Keratinocyte (primary cell): ENCODE measurements at regions not wholly inside any gene's neighbourhood (a gene's known extent, or its start where the extent isn't known, plus 50 kb on each side); places are given as distances from the start of the nearest gene placed in this dataset.

Experiments
- DNase-seq: peaks from one replicate; pipeline ENCODE4 v3.0.0-alpha.2; 2011; ENCODE audit warnings: low read depth, missing footprints, low spot score
- FAIRE-seq: peaks from 2 replicates; lab custom pipeline; 2011; peaks lifted over from hg19 to GRCh38; lab: Jason Lieb, UNC
- H2AFZ ChIP-seq: 2 replicates; pipeline ENCODE4 v1.6.0; 2012; ENCODE audit warnings: low read length, control low read depth, inconsistent platforms; ENCODE audit not compliant: control insufficient read depth
- H3K27ac ChIP-seq: 2 replicates; pipeline ENCODE4 v1.5.1; 2011; ENCODE audit warnings: low read length; ENCODE audit not compliant: control insufficient read depth, insufficient read depth
- H3K27me3 ChIP-seq: 3 replicates; pipeline ENCODE4 v1.6.0; 2011; ENCODE audit warnings: low read length; ENCODE audit not compliant: control insufficient read depth, insufficient read depth; ENCODE audit errors: extremely low read depth
- H3K36me3 ChIP-seq, 2 experiments: 2 replicates in 1 of 2; 3 replicates in 1 of 2; pipeline ENCODE4 v1.5.1; 2011; ENCODE audit warnings: low read length in 2 of 2, mild to moderate bottlenecking in 1 of 2; ENCODE audit not compliant: control insufficient read depth in 2 of 2, insufficient read depth in 2 of 2; ENCODE audit errors: extremely low read depth in 1 of 2
- H3K4me1 ChIP-seq: 3 replicates; pipeline ENCODE4 v1.5.1; 2011; ENCODE audit warnings: low read length; ENCODE audit not compliant: control insufficient read depth, insufficient read depth; ENCODE audit errors: extremely low read depth
- H3K4me2 ChIP-seq: 3 replicates; pipeline ENCODE4 v1.6.0; 2011; ENCODE audit warnings: low read depth, low read length; ENCODE audit not compliant: control insufficient read depth, insufficient read depth; ENCODE audit errors: extremely low read depth
- H3K4me3 ChIP-seq, 3 experiments: fragments of 200-600 bp in 1 of 3; sonication (generic) in 1 of 3; 2 replicates in 2 of 3; 3 replicates in 1 of 3; pipeline ENCODE4 v1.5.1; 2011 to 2016; ENCODE audit warnings: low read length in 3 of 3, mild to moderate bottlenecking in 3 of 3, control low read depth in 2 of 3, inconsistent platforms in 1 of 3, low read depth in 1 of 3, mixed read lengths in 1 of 3, mixed run types in 1 of 3, moderate library complexity in 1 of 3; ENCODE audit not compliant: control insufficient read depth in 2 of 3, insufficient read depth in 2 of 3; ENCODE audit errors: extremely low read depth in 1 of 3
- H3K79me2 ChIP-seq: 2 replicates; pipeline ENCODE4 v1.6.0; 2012; ENCODE audit warnings: low read length; ENCODE audit not compliant: control insufficient read depth, insufficient read depth
- H3K9ac ChIP-seq: 3 replicates; pipeline ENCODE4 v1.6.0; 2011; ENCODE audit warnings: low read length; ENCODE audit not compliant: control insufficient read depth, insufficient read depth; ENCODE audit errors: extremely low read depth
- H3K9me1 ChIP-seq: 3 replicates; pipeline ENCODE4 v1.6.0; 2011; ENCODE audit warnings: low read length; ENCODE audit not compliant: control insufficient read depth, insufficient read depth; ENCODE audit errors: extremely low read depth
- H3K9me3 ChIP-seq: 2 replicates; pipeline ENCODE4 v1.5.1; 2012; ENCODE audit warnings: low read depth, low read length; ENCODE audit not compliant: control insufficient read depth
- H4K20me1 ChIP-seq: 3 replicates; pipeline ENCODE4 v1.6.0; 2011; ENCODE audit warnings: low read length; ENCODE audit not compliant: control insufficient read depth, insufficient read depth; ENCODE audit errors: extremely low read depth
- CTCF ChIP-seq, 3 experiments: IDR thresholded peaks in 1 of 3; conservative IDR thresholded peaks in 1 of 3; optimal IDR thresholded peaks in 1 of 3; 2 replicates in 2 of 3; 3 replicates in 1 of 3; pipeline versions ENCODE3 to v1.5.1; 2011; ENCODE audit warnings: low read length in 3 of 3, mild to moderate bottlenecking in 3 of 3, moderate library complexity in 2 of 3, control low read depth in 1 of 3, inconsistent platforms in 1 of 3; ENCODE audit not compliant: insufficient read depth in 2 of 3; ENCODE audit errors: extremely low read depth in 1 of 3
- EZH2 ChIP-seq: IDR thresholded peaks from one replicate; pipeline ENCODE4 v1.6.1; 2012; ENCODE audit warnings: inconsistent platforms, mild to moderate bottlenecking, low read length, moderate library complexity
- dilution Hi-C: fragments of 300-500 bp; cut with MboI; formaldehyde crosslinking; loops from one replicate; pipeline ENCODE4 v1.7.0; 2020; ENCODE audit warnings: low sequenced_read_pairs; ENCODE audit not compliant: extremely low pct_ligation_motif_present

GRCh38 chrX:40166582-40166981, 68.8 kb upstream of the BCOR start:
- no peaks in the 10 kb centered on the region for H3K9me3 ChIP-seq
- H3K4me2 ChIP-seq: no peak overlapping the region
- H3K9me1 ChIP-seq: no peaks in the 10 kb centered on the region
- no peak overlapping the region for H2AFZ ChIP-seq
- no peak overlapping the region for H3K27ac ChIP-seq
- no peak for FAIRE-seq
- H3K9ac ChIP-seq: no peak overlapping the region
- no peaks in the 10 kb centered on the region for H3K79me2 ChIP-seq
- dilution Hi-C loops: no loop called here
- DNase-seq: no peak
- no peaks in the 10 kb centered on the region for H3K36me3 ChIP-seq
- H3K4me1 ChIP-seq: peaks cover 9% of the 10 kb centered on the region
- H4K20me1 ChIP-seq: no peaks in the 10 kb centered on the region
- no peak overlapping the region for H3K4me3 ChIP-seq
- TF ChIP-seq CTCF (optimal IDR thresholded peaks at IDR 0.05 in 1 of 3, IDR thresholded peaks at IDR 0.05 in 1 of 3, conservative IDR thresholded peaks at IDR 0.05 in 1 of 3; ENCODE audit: extremely low read depth in 1 of 3, insufficient read depth in 2 of 3, low read length in 3 of 3) (no peak), EZH2 (no peak)
- H3K27me3 ChIP-seq: peaks cover 27% of the 10 kb centered on the region

GRCh38 chrX:40165861-40166260, 68.1 kb upstream of the BCOR start:
- Histone ChIP-seq H3K36me3 (no peaks in the 10 kb centered on the region), H3K4me2 (no peak overlapping the region), H3K9ac (no peak overlapping the region), H3K27me3 (peaks cover 20% of the 10 kb centered on the region), H3K4me3 (no peak overlapping the region), H3K79me2 (no peaks in the 10 kb centered on the region), H3K4me1 (peaks cover 9% of the 10 kb centered on the region), H4K20me1 (no peaks in the 10 kb centered on the region), H2AFZ (no peak overlapping the region), H3K9me1 (no peaks in the 10 kb centered on the region), H3K9me3 (no peaks in the 10 kb centered on the region), H3K27ac (no peak overlapping the region)
- TF ChIP-seq CTCF (optimal IDR thresholded peaks at IDR 0.05 in 1 of 3, IDR thresholded peaks at IDR 0.05 in 1 of 3, conservative IDR thresholded peaks at IDR 0.05 in 1 of 3; ENCODE audit: extremely low read depth in 1 of 3, insufficient read depth in 2 of 3, low read length in 3 of 3): no peak
- no peak for TF ChIP-seq EZH2
- dilution Hi-C loops: no loop called here
- FAIRE-seq (no peak), DNase-seq (no peak)
